HG02884 (cell line): ENCODE measurements at regions not wholly inside any gene's neighbourhood (a gene's known extent, or its start where the extent isn't known, plus 50 kb on each side); places are given as distances from the start of the nearest gene placed in this dataset.
"Not testable (repeated sequence)": the region's sequence is repeated elsewhere in the genome, so short reads cannot be mapped to it uniquely, and the experiment has no call there.

ENCODE experiments used
- ATAC-seq: cut with Tn5 transposase; IDR thresholded peaks from one replicate; pipeline ENCODE4 v1.9.1; 2021; ENCODE audit warnings: mild to moderate bottlenecking, moderate library complexity; ENCODE audit not compliant: unreplicated experiment

DNA sequence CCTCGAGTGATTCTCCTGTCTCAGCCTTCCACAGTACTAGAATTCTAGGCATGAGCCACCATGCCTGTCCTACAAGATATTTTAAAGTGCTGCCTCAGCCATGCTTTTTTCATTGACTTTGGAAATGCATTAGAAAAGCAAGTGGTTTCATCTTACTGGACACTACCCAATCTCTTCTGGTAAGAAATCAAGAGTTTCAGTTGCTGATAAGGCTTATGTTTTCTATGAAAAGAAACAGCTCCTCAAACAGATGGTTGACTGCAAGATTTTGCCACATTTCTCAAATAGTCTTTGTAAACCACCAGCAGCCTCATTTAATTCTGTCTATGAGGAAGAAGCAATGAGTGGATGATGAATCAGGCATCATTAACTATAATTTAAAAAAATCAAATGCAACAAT, 264.5 kb upstream of the LRP1B start:
- ATAC-seq = no peak

DNA sequence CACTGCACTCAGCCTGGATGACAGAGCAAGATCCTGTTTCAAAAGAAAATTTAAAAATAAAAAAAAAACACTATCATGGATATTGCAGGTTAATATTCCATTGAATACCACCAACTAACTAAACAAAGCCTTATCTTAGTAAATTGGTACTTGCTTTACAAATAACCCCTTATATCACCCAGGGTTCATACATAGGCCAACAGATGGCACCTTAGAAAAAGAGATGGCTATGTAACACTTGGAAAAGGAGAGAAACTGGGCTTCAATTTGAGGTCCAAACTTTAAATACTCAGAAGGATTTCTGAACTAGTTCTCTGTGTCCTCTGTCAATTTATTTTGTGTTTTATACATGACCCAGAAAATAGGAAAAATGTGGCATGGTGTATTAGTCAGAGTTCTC, 249.6 kb upstream of the LRP1B start:
- ATAC-seq = no peak

DNA sequence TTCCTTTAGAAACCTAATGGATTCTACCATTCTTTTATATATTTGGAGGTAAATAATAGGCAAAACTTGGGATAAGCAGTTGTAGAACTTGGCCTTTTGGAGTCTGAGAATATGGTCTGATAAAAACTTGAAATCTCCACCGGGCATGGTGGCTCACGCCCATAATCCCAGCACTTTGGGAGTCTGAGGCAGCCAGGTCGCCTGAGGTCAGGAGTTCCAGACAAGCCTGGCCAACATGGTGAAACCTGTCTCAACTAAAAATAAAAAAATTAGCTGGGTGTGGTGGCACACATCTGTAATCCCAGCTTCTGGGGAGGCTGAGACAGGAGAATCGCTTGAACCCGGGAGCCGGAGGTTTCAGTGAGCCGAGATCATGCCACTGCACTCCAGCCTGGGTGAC, 231.3 kb upstream of the LRP1B start:
- not testable (repeated sequence) for ATAC-seq

DNA sequence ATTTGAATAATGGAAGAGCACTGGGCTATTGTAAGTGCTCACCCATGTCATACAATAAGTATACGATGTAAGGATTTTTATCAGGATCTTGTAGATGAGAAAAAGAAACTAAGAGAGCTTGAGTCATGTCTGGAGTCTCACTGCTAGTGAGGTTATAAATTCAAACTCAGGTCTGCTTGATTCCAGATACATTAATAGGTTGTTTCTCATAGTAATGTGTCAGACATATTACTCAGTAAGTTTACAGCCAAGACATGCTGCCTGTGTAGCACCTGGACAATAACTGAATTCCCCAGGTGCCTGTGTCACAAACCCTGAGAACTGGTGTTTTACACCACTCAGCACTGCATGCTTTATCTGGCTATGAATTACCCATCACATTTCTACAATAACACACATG, 216.9 kb upstream of the LRP1B start:
- ATAC-seq = no peak

DNA sequence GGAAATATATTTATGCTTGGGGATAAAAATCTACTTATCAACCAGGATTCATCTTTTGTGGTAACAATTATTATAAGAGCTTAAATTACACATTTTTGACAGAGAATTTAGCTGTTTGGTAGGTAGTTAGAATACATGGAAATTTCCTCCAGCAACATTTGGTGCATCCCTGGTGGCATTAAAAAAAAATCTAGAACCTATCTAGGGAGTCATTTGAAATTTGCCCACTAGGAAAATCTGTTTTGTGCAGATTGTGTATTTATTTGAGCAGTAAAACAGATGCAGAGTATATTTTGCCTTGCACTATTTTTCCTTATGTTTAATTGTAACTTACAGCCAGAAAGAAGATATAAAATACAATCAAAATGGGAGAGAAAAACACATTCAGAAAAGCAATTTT, 208.4 kb upstream of the LRP1B start:
- no peak for ATAC-seq

DNA sequence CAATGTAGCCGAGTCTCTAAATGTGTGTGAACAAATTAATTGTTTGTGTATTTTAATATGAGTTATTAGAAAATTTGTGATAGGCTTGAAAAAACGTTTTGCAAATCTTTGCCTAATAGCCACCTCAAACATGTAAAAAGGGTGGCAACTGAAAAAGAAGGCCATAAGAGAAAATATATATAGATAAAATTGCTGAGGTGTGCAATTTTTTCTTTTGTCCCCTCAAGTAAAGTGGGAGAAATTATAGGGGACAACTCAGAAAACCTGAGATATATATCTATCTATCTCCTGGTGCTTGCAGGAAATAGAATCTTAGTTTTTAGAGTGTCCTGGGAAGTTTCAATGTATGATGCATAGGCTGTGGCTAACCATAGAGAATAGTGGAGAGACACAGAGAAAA, 201.4 kb upstream of the LRP1B start:
- ATAC-seq = no peak

DNA sequence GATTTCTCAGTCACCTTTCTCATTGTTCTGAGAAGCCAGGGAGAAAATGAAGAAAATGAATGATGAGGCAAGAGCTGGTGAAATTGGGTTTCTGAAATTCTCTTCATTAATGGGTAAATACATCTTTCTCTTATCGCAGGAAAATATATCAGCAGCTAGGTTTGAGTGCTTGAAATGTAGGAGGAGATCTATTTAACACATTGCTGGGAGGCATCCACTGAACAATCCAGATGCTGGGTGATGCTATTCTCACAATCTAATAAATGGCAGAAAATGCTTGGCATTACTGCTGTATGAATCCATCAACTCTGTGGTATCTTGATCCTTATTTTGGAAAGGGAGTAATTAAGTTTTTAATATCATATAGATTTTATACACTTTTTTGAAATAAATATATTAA, 199.6 kb upstream of the LRP1B start:
- ATAC-seq = no peak

DNA sequence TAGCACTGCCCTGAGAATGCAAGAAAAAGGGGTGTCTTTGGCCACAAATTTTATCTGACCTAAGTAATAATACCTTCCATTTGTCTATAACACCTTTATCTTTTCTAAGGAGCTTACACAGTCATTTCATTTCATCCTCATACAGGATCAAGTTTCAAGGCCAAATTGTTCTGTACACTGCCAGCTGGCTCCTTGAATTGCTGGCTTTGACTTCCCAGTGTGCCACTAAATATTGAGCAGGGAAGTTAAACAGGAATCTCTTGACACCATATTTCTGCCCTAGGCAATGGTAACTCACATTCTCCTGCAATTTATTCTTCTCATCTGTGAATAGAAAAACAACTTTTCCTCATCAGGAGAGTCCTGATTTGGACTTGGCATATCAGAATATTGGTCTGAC, 195.1 kb upstream of the LRP1B start:
- ATAC-seq = no peak

DNA sequence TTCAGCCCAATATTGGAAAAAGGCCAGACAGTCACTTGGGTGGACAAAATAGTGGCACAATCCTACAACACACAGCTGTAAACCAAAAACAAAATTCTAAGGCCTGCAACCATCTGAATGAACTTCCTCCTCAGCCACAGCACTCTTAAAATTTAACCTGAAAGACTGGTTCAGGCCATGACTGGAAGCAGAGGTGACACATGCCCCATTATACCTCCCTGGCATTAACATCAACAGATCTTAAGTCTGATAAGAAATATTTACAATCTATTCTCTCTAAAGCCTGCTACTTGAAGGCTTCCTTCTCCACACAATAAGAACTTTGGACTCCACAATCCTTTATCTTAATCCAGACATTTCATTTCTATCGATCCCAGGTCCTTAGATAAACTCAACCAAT, 192.4 kb upstream of the LRP1B start:
- ATAC-seq = no peak

DNA sequence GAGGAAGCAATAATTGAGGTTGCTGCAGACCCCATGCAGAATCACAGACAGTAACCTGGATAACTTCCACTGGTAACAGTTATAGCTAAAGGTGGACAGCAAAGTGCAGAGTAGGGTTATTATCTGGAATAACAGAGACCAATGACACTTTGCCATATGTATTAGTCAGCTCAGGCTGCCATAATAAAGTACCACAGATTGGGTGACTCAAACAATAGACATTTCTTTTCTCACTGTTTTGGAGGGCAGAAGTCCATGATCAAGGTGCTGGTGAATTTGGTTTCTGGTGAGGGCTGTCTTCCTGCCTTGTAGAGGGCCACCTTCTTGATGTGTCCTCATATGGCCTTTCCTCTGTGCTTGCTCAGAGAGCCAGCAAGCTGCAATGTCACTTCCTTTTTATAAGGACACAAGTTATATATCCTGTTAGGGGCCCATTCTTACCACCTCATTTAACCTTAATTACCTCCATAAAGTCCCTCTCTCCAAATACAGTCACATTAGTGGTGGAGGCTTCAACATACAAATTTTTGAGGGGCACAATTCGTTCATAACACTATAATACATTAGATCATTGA, 191.0 kb upstream of the LRP1B start:
- no peak for ATAC-seq

DNA sequence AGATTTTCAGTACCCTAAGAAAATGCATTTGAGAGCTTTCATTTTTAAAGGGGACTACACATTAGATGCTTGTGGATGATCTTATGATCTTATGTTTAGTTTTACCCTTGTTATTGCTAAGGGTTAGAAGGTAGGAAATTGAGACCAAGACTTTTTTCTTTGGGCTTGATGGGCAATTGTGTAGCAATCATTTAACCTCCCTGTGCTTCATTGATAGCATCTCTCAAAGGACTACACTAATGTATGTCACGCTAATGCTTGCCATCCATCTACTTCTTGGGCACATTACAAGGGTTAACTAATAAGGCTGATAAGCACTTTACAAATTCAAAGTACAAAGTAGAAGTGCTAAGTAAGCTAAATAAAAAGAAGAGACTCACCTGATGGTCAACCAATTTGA, 189.3 kb upstream of the LRP1B start:
- ATAC-seq = no peak

DNA sequence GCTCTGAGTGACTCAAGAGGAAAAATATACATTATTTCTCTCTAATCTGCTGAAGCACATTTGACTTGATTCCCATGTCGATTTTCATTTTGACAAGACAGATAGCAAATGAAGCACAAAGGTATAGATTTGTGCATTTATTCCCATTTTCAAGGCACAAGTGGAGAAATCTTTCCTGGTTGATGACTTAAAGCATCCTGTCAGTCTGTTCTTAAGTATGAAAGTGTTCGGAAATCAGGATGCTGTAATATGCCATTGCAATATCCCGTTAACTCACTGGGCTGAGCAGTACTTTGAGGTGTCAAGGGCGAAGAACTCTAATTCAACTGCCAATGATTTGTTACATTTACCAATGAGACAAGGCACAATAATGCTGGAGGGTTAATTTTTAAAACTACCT, 185.2 kb upstream of the LRP1B start:
- ATAC-seq = no peak

DNA sequence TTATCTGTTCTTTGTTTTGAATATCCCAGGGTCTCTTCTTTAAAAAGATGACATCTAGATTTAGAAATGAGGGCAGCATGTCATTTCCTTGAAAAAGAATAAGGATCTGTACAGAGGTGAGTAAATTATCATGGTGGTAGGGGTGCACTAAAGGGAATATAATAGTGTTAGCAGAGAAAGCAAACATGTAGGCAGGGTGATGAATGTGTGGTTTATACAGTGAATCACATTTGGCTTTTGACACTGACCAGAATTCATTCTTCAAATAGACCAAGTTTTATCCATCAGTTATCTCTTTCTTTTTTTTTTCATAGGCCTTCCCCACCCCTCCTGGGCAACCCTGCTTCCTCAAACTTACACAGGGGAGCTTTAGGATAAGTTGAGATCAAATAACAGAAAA, 184.5 kb upstream of the LRP1B start:
- ATAC-seq = no peak

DNA sequence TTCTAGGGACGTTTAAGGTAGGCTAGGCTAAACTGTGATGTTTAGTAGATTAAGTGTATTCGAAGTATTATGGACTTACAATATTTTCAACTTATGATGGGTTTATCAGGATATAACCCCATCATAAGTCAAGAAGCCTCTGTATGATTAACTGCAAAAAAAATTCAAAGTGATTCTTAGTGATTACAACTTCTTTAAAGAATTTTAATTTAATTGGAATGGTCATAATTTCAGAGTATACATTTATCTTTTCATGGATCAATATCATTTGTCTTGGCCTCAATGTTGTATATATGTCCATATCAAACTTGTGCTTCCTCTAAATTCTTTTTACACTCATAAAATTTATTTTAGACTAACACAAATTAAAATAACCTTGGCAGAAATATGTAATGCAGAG, 183.3 kb upstream of the LRP1B start:
- ATAC-seq = no peak

DNA sequence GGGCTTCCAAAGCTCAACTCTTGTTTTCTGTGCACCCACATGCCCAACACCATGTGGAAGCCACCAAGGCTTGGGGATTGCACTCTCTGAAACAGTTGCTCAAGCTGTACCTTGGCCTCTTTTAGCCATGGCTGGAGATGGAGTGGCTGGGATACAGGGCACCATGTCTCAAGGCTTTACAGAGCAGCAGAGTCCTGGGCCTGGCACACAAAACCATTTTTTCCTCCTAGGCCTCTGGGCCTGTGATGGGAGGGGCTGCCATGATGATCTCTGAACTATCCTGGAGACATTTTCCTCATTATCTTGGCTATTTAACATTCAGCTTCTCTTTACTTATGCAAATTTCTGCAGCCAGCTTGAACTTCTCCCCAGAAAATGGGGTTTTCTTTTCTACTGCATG, 179.7 kb upstream of the LRP1B start:
- no peak for ATAC-seq

DNA sequence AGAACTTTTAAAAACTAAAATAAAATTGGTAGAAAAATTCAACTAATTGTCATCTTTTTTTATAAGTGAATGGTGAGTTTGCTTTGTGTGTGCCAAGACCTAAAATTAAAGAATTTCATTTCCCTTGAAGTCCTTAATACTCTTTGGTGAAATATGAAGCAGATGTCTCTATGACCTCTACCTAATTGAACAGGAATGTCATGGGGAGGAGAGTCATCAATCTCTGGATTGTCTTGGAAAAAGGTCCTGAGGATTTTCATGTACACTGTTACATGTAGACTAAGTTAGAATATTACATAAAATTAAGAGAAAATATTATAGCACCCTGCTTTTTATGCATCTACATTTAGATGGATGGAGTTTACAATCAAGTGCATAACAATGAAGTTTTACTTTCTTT, 177.9 kb upstream of the LRP1B start:
- ATAC-seq = no peak

DNA sequence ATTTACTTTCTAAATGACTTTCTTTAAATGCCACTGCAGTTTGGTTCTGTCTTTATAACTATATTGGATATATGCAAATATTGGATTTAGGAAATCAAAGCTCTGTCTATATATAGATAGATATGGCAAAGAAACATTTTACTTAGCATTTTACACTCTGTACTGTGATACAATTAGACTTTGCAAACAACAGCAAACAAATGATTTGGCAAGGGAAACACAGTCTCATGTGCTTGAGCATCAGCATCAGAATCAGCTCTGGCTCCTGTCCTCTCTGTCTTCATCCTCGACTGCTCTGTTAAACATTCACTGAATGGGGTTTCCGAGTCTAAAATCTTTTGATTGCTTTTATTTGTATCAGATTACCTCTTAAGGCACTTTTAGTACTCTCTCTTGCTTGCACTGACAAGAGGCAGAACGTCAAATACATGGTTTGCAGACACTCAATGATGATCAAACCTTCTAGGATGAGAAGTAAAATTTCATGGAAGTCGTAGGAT, 176.8 kb upstream of the LRP1B start:
- ATAC-seq = no peak

DNA sequence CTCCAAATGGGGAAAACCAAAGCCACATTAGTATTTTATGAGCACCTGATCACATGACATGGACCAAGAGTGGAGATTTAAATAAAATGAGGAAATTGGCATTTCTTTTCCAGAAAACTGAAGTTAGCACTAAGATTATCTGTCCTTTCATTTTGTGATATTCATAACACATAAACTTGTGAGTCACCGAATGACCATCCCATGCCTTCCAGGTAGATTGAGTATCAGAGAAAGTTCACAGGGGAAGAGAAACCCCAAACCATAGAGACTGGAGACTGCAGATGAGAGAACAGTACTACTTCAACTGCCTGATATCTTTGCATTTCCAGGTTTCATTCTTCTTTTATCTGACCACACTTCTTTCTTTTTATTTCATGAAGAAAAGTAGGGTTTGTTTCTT, 176.3 kb upstream of the LRP1B start:
- ATAC-seq = no peak

DNA sequence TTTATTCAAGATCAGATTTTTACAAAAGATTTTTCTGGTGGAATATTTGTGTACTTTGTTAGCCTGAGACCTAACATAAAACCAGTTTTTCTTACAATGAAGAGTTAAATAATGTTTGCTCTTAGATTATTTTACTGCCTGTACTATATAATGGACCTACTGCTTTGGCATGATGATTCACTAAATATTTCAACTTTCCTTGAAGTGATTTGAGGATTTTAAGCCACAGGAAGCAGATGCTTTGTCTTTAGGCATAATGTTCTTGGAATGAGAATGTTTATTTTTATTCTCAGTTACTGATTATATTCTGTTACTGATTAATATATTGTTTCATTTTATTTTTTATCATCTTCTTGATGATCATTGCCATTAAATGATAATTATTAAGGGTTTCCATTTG, 175.3 kb upstream of the LRP1B start:
- ATAC-seq = no peak

DNA sequence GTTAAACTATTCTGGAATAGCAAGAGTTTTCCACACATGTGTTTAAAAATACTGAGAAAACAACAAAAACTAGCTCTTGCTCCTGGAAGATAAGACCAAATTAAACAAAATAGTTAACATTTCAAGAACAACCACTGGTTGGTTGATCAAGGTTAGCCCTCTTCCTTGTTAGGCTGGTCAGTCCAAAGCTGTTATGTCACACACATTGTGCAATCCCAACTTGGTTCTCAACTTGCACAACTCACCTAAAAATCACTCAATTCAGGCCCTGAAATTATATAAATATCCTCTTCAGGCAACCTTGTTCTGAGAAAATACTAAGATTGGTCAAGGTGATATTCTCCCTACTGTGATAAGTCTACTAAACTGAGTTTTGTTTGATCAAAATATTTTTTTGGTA, 169.7 kb upstream of the LRP1B start:
- no peak for ATAC-seq

DNA sequence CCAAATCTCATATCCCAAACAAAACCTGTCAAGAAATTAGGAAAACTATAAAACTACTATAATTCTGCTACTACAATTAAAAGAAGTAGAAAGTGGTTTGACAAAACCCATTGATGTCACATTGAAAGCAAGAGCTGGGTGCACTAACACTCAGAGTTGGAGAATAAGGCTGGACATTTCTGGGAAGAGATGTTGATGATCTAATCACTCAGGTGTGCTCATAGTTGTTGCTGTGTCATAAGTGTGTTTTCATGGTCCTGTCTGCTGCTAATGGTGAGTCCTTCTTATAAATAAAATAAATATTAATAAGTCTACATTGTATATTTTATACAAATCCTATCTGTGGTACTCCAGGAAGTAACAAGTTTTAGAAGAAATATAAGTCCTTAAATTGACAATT, 168.2 kb upstream of the LRP1B start:
- no peak for ATAC-seq

DNA sequence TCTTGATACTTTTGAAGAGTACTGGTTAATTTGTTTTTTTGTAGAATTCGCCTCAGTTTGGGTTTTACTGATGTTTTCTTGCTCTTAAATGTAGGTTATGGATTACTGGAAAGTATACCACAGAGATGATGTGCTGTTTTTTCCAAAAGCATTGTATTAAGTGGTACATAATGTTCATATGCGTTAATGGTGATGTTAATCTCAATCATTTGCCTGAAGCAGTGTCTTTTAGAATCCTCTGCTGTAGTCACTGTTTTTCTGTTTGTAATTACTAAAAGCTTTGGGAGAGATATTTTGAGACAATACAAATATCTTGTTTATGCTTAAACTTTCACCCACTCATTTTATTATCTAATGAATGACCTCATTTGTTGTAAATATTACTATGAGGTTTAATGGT, 163.4 kb upstream of the LRP1B start:
- no peak for ATAC-seq

DNA sequence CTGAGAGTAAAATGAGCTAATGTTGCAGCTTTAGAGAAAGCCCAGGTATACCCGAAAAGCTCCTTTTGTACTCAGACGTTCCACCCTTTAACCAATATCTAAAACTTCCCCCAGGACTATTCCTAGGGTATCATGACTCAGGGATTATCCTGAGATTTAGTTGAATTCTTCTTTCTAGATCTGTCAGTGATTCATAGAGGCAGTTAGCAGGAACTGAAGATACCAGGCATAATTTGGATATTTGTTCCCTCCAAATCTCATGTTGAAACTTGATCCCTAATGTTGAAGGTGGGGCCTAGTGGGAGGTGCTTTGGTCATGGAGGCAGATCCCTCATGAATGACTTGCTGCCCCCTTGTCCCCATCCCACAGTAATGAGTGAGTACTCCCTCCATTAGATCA, 161.2 kb upstream of the LRP1B start:
- no peak for ATAC-seq

DNA sequence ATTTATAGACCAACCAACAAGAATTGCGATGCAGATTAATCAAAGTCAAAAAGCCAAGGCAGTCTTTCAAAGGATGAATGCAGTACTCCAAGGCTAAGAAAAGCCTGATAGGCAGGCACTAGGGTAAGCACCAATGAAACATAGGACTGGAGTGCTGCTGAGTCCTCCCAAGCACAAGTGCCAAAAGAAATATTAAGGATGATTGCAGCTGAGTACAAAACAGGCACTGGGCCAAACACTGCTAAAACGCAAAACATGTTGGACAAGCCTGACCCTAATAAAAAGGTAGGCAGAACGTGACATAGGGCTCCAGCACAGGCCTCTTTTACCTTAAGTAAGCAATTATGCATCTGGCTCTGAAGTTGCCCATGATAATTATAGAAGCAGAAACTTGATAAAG, 160.1 kb upstream of the LRP1B start:
- ATAC-seq = no peak
